Parathyroid adenoma (tissue), 2 donors: ENCODE measurements at regions not wholly inside any gene's neighbourhood (a gene's known extent, or its start where the extent isn't known, plus 50 kb on each side); places are given as distances from the start of the nearest gene placed in this dataset.
A peak's percentile ranks its signal among the peaks of the same experiment; 100 is the strongest.

ENCODE experiments used
- H2AFZ ChIP-seq: fragments of 300-600 bp; sonication (generic); one replicate; pipeline ENCODE4 v1.7.0; 2017; ENCODE audit warnings: antibody characterized with exemption, mild to moderate bottlenecking
- H3K27ac ChIP-seq: fragments of 300-600 bp; sonication (generic); one replicate; pipeline ENCODE4 v1.7.0; 2017
- H3K27me3 ChIP-seq: fragments of 300-600 bp; sonication (generic); one replicate; pipeline ENCODE4 v1.7.0; 2017; ENCODE audit warnings: low read length; ENCODE audit not compliant: control insufficient read depth, insufficient read depth
- H3K36me3 ChIP-seq: fragments of 300-600 bp; sonication (generic); one replicate; pipeline ENCODE4 v1.7.0; 2017; ENCODE audit warnings: low read length; ENCODE audit not compliant: control insufficient read depth, insufficient read depth
- H3K4me1 ChIP-seq: fragments of 300-600 bp; sonication (generic); one replicate; pipeline ENCODE4 v1.7.0; 2017; ENCODE audit warnings: control low read depth
- H3K4me2 ChIP-seq: fragments of 300-600 bp; sonication (generic); one replicate; pipeline ENCODE4 v1.7.0; 2017; ENCODE audit warnings: low read length
- H3K4me3 ChIP-seq: fragments of 300-600 bp; sonication (generic); one replicate; pipeline ENCODE4 v1.7.0; 2017; ENCODE audit warnings: low read depth, low read length
- H3K79me2 ChIP-seq: fragments of 300-600 bp; sonication (generic); one replicate; pipeline ENCODE4 v1.7.0; 2017; ENCODE audit warnings: control low read depth
- H3K9ac ChIP-seq: fragments of 300-600 bp; sonication (generic); one replicate; pipeline ENCODE4 v1.7.0; 2017; ENCODE audit warnings: mild to moderate bottlenecking
- H3K9me3 ChIP-seq: fragments of 300-600 bp; sonication (generic); one replicate; pipeline ENCODE4 v1.7.0; 2017; ENCODE audit warnings: low read length; ENCODE audit not compliant: control insufficient read depth
- CTCF ChIP-seq: fragments of 300-600 bp; sonication (generic); IDR thresholded peaks from one replicate; pipeline ENCODE4 v1.7.0; 2017; ENCODE audit warnings: antibody characterized with exemption, mild to moderate bottlenecking
- donor health status: primary hyperparathyroidism.

GRCh38 chr16:72664509-72665408, 383.2 kb downstream of the ZFHX3 start:
- Histone ChIP-seq H3K27me3 (no peaks in the 10 kb centered on the region), H3K4me2 (peak overlapping the region; percentile 95), H2AFZ (peak overlapping the region; percentile 84), H3K36me3 (no peaks in the 10 kb centered on the region), H3K4me1 (peaks cover 5% of the 10 kb centered on the region), H3K4me3 (peak overlapping the region; percentile 88), H3K27ac (peak overlapping the region; percentile 42), H3K9ac (no peak overlapping the region), H3K9me3 (no peaks in the 10 kb centered on the region), H3K79me2 (no peaks in the 10 kb centered on the region)
- TF ChIP-seq CTCF = no peak

GRCh38 chr16:72664056-72664508, 383.8 kb downstream of the ZFHX3 start:
- no peak for TF ChIP-seq CTCF
- Histone ChIP-seq H3K4me1 (peaks cover 5% of the 10 kb centered on the region), H3K79me2 (no peaks in the 10 kb centered on the region), H3K4me3 (peak overlapping the region; percentile 88), H3K27me3 (no peaks in the 10 kb centered on the region), H3K9me3 (no peaks in the 10 kb centered on the region), H3K9ac (no peak overlapping the region), H3K4me2 (peak overlapping the region; percentile 95), H3K27ac (no peak overlapping the region), H2AFZ (peak overlapping the region; percentile 84), H3K36me3 (no peaks in the 10 kb centered on the region)

- TF ChIP-seq CTCF = no peak
- Histone ChIP-seq H3K9me3 (no peaks in the 10 kb centered on the region), H3K27me3 (no peaks in the 10 kb centered on the region), H3K4me1 (peaks cover 5% of the 10 kb centered on the region), H3K4me2 (no peak overlapping the region), H3K36me3 (no peaks in the 10 kb centered on the region), H3K27ac (no peak overlapping the region), H3K79me2 (no peaks in the 10 kb centered on the region), H2AFZ (no peak overlapping the region), H3K9ac (no peak overlapping the region), H3K4me3 (no peak overlapping the region)
Observed at GRCh38 chr16:72658888-72659717, 388.8 kb downstream of the ZFHX3 start.

GRCh38 chr16:72657791-72658190, 390.1 kb downstream of the ZFHX3 start:
- H3K27me3 ChIP-seq = no peaks in the 10 kb centered on the region
- no peaks in the 10 kb centered on the region for H3K9me3 ChIP-seq
- no peak overlapping the region for H2AFZ ChIP-seq
- no peak for TF ChIP-seq CTCF
- no peaks in the 10 kb centered on the region for H3K4me1 ChIP-seq
- H3K27ac ChIP-seq = no peak overlapping the region
- no peaks in the 10 kb centered on the region for H3K79me2 ChIP-seq
- no peaks in the 10 kb centered on the region for H3K36me3 ChIP-seq
- H3K4me3 ChIP-seq = no peak overlapping the region
- H3K9ac ChIP-seq = no peak overlapping the region
- no peak overlapping the region for H3K4me2 ChIP-seq
